DMS114 treated with DMSO at 0.1 percent for 48 hours (cell line): ENCODE measurements at regions not wholly inside any gene's neighbourhood (a gene's known extent, or its start where the extent isn't known, plus 50 kb on each side); places are given as distances from the start of the nearest gene placed in this dataset.
"Not testable (repeated sequence)": the region's sequence is repeated elsewhere in the genome, so short reads cannot be mapped to it uniquely, and the experiment has no call there.

Experiments used
- DNase-seq: peaks from one replicate; lab custom pipeline; 2025; ENCODE audit not compliant: unreplicated experiment; lab: John Stamatoyannopoulos, UW

DNA sequence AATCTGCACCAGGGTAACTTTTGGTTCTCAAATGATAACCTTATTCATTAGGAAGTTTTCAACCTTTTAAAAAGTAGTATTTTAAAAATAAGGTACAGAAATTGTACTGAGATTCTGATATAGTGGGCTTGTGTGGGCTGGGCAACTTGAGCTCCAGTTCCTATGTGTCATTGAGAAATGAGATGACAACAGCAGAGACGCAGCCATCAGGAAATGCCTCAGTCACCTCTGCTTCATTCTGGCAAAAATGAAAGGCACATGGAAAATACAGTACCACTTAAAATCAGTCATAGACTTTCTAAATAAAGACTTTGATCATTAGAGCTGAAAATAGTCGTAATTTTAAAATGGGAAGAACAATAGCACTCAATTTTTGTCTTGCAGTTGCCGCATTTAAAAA, 480.2 kb downstream of the PLK2 start:
- DNase-seq: no peak

DNA sequence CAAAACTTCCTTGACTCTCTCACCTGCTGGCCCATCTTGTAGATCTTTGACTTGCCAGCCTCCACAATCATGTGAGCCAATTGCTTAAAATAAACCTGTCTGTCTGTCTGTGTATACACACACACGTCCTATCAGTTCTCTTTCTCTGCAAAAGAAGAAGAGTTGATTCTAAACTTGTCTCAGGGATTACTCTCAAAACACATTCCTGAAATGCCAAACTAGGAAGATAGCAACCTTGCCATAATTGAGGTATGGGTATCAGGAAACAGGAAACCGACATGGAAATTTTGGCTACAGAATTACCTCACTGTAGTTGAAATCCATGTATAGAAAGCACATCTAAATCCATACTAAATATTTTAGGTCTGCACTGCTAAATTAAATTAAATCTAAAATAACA, 483.4 kb downstream of the PLK2 start:
- no peak for DNase-seq

DNA sequence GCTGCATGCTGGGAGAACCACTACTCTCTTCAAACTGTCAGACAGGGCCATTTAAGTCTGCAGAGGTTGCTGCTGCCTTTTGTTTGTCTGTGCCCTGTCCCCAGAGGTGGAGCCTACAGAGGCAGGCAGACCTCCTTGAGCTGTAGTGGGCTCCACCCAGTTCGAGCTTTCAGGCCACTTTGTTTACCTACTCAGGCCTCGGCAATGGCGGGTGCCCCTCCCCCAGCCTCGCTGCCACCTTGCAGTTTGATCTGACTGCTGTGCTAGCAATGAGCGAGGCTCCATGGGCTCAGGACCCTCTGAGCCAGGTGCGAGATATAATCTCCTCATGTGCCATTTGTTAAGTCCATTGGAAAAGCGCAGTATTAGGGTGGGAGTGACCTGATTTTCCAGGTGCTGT, 487.8 kb downstream of the PLK2 start:
- not testable (repeated sequence) for DNase-seq

DNA sequence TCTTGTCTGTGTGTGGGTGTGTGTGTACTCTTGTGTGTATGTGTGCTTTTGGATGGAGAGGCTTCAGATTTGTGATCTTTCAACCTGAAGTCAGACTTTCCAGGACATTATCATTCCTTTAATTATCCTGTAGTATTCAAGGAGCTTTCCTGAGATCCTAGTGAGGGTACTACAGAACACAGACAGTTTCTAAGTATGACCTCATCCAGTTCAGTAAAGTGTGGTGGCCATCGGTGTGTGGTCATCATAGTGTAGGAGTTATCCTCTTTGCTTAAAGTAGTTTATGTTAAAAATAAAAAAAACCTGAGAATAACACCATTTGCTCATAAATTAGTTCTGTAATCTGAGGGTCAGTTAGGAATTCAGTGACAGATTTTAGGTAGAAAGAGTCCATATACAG, 478.0 kb upstream of the ACTBL2 start:
- DNase-seq: no peak

DNA sequence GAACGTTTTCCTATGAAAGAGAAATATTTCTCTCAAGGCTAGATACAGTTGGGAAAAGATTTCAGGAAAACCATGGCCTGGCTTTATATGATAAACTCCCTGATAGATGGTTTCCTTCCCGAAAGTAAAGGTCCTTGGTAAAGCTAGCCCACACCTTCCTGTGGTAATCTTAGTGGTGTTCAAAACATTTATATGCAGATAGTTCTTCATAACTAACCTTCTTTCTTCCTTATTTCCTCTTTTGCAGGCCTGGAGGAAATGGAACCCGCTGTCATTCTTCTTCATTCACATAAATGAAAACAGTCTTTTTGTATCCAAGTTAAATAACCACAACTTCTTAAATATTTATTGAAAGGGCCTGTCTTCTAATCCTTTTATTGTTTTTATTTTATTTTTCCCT, 474.0 kb upstream of the ACTBL2 start:
- DNase-seq: no peak

DNA sequence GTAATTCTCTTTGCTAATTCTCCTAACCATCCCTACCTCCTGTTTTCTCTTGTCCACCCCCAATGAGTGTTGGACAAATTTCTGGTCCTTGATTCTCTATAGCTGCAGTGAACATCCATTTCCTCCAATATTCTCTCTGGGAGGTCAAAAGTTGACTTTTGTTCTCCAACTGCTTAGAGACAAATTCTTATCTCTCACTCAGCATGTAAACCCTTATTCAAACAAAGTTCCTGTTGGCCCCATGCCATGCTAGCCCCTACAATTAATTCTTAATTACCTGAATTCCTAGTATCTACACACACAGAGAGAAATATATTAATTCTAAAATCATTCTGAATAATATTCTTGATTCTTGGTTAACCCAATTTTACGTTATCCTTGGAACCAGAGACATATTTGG, 472.9 kb upstream of the ACTBL2 start:
- DNase-seq: no peak

DNA sequence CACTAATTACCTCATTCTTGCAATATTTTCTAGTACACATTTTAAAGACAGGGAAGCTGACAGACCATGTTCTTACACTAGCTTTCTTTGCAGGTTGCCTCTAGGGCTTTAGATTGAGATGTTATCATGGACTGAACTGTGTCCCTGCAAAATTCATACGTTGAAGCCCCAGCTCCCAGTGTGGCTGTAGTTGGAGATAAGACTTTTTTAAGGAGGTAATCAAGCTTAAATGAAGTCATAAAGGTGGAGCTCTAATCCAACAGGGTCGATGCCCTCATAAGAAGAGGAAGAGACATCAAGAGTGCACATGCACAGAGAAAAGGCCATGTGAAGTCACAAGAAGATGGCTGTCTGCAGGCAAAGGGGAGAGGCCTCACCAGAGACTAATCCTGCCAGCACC, 471.2 kb upstream of the ACTBL2 start:
- no peak for DNase-seq

DNA sequence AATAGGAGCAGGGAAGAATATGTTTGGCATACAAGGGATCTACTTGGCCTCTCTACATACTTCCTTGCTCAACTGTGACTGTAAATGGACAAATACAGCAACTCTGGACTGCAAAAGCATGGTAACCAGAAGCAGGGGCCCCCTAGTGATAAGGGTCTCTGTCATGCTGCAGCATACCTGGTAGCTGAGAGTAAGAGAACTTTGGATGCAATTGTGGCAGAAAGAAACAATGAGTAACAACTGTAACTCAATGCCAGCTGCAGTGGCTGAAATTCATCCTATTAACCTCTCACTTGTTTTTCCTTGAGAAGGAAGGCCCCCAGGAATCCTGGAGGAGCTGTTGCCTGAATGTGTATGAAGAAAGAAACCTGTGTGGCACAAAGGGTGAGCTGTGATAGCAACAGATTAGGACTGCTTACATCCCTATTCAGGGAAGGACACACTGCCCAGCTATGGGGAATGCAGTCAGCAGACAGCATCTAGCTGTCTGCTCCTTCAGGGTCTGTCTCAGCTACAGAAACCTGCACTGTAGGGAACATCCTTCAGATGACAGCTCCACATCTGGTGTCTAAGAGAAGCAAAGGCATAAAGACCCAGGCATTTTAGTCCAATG, 468.1 kb upstream of the ACTBL2 start:
- DNase-seq: no peak

DNA sequence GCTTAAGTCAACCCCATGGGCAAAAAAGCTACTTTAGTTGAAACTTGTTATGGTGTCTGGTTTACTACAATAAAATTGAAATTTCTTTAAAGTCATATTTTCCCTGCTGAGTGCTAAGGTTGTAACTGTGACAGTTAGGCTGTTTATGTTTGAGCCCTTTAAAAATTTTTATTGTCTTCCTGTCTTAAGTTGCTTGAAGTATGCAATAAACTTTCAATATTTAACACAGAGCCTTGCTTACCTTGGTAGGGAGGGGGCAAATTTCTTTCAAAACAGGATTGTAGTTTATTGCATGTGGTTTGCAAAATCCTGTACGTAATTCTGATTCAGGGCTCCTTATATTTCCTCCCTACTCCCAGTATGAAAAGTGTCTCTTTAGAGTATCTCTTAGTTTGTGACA, 465.5 kb upstream of the ACTBL2 start:
- no peak for DNase-seq

DNA sequence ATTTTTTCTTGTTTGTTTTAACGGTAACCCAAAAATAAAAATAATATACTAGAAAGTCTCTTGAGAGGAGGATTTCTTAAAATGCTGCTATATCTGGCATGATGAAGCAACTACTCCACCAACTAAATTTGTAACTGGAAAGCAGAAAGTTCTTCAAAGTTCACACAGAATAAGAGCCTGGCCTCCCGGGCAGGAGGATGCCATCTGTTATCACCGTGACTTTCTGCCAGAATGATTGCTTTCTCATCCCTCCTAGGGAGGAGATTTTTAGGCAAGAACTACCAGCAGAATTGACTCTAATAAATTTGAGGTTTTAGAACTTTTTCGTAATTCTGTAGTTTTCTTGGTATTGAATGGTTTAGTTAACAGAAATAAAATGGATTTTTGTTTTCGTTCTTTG, 464.6 kb upstream of the ACTBL2 start:
- DNase-seq: no peak

DNA sequence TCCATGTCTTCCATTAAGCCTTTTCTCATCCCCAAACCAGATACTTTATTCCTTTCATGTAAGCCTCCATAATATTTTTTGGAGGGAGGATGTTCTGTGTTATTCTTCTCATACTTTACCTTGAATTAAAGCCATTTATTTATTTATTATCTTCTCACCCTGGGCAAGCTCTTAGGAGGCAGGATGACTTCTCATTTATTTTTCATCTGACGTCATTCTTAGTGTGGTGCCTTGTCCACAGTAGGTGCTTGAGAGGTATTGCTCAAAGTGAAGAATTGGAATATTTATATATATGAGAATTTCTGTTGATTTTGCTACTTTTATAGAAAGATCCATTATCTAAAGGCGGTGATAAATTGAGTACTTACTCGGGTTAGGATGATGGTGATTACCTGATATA, 458.3 kb upstream of the ACTBL2 start:
- DNase-seq: no peak

DNA sequence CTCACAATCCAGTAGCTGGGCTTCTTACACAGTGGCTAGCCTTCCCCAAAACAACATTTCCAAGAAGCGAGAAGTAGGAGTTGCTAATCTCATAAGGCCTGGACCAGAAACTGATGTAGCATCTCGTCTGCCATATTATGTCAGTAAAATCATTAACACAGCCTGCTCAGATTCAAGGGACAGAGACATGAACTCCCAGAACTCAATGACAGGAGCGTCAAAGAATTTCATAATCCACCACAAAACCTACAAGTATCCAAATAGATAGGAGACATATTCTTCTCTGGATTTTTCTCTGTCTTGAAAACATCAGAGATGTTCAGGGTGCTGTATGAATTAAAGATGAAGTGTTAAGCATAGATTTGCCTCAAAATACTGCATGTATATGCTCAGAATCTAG, 457.6 kb upstream of the ACTBL2 start:
- no peak for DNase-seq

DNA sequence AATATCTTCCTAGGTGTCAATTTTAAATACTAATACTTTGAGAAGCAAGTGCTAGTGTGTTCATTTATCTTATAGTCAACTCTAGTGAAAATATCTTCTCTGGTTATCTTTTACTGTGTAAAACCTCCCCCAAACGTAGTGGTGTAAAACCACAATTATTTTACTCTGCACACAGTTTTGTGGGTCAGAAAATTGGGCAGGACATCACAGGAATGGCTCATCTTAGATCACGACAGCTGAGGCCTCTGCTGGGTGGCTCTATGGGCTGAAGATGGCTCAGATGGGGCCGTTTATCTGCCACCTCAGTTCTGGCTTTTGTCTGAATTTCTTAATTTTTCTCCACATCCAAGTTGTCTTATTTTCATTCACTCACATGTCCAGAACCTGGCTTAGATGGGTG, 457.2 kb upstream of the ACTBL2 start:
- no peak for DNase-seq

DNA sequence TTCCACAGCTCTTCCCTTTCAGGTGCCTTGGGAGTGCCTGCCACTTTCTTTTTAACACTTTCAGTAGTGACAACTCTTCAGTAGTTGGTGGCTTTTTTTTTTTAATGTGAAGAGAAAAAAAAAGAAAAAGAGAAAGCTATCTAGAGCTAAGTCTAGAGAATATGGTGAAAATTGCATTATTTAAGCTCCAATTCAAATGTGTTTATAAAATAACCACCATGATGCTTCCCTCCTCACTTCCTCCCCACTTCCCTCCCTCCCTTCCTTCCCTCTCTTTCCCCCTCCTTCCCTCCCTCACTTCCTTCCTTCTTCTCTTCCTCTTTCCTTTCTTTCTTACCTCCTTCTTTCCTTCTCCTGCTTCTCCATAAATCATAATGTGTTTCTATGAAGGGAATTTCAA, 456.7 kb upstream of the ACTBL2 start:
- DNase-seq: no peak

DNA sequence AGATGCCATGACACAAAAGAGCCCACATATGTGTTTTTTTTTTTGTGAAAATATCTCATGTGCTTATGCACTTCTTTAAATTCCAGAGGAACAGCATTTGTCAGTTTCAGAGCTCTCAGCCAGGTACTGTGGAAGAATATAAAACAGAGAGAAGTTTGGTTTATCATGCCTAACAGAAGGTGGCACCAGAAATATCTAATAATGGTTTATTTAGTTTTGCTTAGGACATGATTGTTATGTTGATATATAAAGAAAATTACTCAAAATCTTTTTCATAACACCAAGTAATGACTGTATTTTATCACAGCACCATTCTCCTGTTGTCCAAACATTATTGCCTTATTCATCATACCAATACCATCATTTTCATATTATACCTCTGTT, 455.6 kb upstream of the ACTBL2 start:
- no peak for DNase-seq

DNA sequence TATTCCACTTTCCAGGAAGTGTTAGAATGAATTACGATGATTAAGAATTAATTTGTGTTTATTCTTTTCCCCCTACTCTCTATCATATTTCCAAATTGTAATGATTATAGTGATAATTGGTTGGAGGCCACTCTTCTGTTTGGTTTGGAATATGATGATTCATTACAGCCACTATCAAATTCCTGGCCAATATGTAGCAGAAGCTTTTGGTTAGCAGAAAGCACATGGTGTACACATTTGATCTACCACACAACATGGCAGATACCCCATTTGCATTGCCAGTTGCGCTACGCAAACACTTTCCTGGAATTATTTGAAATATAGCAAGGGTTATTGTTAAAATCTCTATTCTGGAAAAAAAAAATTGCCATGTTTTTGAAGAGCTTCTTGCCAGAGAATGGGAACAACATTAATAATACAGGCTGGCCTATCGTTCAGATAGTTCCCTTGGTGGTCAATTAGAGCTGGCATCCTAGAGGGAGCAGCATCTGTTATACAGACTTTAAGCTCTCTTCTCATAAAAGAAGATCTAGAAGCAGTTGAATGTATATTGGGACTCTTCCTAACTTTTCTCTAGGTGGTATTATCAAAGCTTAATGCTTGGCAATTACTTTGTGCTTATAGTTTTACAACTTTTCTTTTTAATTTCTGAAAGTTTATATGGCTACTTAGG, 455.0 kb upstream of the ACTBL2 start:
- no peak for DNase-seq

DNA sequence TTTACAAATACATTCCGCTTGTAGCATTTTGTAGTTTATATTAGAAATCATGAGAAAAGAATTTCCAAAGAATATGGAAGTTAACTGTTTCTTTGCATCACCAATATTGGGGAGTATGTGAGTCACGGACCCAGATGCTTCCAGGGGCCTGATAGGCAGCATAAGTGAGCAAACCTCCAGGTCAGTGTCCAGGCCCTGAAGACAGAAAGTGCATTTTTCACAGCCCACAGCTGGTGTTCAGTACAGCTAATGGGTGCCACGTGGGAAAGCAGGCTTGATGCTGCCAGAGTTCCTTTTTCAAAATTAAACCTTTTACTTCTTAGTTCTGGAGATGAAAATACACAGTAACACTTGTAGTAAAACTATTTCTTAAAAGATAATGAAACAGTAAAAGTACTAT, 454.4 kb upstream of the ACTBL2 start:
- no peak for DNase-seq

DNA sequence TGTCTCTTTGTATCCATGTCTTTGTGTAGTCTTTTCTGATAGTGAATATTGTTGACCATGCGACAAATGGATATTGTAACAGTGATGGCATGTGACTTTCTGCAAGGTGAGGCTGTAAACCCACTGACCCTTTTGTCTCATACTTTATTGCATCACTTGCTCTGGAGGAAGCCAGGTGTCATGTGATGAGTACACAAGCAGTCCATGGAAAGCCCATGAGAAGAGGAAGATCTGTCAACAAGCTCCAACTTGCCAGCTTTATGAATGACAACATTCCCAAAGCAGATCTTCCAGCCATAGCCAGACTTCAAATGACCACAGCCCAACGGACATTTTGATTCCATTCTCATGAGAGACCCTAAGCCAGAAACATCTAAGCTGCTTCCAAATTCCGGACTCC, 450.1 kb upstream of the ACTBL2 start:
- DNase-seq: no peak

DNA sequence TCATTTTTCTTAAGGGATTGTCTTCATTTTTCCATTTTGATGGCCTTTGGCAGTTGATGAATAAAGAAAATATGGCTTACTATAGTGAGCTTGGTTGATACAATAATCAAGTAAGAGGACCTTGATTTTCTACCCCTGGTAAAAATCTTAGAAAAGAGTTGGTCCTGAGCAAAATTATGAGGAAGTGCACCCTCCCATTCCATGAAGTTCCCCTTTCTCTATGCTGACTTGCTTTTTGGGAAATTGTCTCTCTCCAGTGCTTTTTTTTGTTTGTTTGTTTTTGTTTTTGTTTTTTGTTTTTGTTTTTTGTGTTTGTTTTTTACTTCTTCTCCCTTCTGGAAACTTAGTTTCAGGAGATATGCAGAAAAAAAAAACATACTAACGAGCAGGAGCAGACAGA, 449.2 kb upstream of the ACTBL2 start:
- DNase-seq: no peak

DNA sequence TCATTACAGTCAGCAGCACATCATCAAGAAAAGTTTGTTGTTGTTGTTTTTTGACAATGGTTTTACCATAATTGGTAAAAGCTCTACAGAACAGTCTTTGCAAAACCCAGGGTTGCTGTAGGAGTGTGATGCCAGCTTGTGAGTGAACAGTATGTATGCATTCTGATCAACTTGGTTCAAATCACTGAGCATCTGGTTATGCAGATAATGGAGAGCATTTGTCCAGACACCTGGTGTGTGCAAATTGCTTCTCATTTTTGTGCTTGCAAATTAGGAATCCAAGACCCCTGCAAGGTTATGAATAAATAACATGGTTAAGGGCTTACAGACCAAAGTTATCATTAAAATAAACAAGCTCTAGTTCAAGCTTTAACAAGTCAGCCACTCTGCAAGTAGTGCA, 448.7 kb upstream of the ACTBL2 start:
- DNase-seq: no peak

DNA sequence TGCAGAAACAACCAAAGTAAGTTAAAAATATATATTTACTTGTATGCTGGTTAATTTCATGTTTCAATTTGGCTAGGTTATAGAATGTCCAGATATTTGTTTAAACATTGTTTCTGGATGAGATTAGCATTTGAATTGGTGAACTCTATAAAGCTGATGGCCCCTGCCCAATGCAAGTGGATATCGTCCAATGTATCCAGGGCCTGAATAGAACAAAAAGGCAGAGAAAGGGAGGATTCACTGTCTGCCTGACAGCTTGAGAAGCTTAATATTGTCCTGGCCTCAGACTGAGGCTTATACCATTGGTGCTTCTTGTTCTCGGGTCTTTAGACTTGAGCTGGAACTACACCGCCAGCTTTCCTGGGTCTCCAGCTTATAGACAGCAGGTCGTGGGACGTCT, 446.7 kb upstream of the ACTBL2 start:
- no peak for DNase-seq

DNA sequence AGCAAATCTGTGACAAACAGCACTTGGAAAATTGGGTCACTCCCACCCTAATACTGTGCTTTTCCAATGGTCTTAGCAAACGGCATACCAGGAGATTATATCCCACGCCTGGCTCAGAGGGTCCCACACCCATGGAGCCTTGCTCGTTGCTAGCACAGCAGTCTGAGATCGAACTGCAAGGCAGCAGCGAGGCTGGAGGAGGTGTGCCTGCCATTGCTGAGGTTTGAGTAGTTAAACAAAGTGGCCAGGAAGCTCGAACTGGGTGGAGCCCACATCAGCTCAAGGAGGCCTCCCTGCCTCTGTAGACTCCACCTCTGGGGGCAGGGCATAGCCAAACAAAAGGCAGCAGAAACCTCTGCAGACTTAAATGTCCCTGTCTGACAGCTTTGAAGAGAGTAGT, 440.5 kb upstream of the ACTBL2 start:
- not testable (repeated sequence) for DNase-seq

DNA sequence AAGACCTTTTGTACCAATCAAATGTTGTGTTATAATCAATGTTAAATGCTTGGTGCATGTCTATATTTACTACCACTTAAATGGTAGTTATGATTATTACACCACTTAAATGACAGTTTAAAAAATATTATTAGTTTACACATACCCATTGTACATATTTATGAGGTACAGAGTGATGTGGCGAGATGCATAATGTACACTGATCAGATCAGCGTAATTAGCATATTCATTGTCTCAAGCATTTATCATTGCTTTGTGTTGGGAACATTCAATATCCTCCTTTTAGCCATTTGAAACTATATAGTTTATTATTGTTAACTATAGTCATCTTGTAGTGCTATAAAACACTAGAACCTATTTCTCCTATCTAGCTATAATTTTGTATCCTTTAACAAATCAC, 434.4 kb upstream of the ACTBL2 start:
- no peak for DNase-seq
